ENCODE measurements at regions not wholly inside any gene's neighbourhood (a gene's known extent, or its start where the extent isn't known, plus 50 kb on each side); places are given as distances from the start of the nearest gene placed in this dataset.

DNA sequence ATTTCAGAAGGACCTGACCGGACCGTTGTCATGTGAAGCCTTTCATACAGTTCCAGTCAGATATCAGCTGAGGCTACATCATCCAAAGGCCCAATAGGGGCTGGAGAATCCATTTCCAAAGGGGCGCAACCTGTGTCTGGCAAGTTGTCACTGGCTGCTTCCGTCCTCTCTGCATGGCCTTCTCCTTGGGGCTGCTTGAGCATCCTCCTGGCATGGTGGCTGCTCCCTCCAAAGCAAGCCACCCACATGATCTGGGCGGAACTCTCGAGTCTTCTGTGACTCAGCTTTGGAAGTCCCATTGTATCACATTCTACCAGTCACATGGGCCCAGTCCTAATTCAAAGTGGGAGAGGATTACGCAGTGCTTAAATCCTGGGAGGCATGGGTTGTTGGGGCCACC is 207.0 kb upstream of the SHH start:
- no peak for TF ChIP-seq CTCF (IDR thresholded peaks at IDR 0.05)
- no peak for TF ChIP-seq POLR2AphosphoS5 (IDR thresholded peaks at IDR 0.05; ENCODE audit: low read depth, low read length)
- no peak for TF ChIP-seq SIN3A (IDR thresholded peaks at IDR 0.05; ENCODE audit: borderline replicate concordance, insufficient read depth, low read depth, low read length)

Data from Panc1 (cell line).